Fibroblast of pulmonary artery (primary cell): ENCODE measurements at regions not wholly inside any gene's neighbourhood (a gene's known extent, or its start where the extent isn't known, plus 50 kb on each side); places are given as distances from the start of the nearest gene placed in this dataset.
A peak's percentile ranks its signal among the peaks of the same experiment; 100 is the strongest.

Experiments
- DNase-seq: peaks from one replicate; pipeline ENCODE4 v3.0.0-alpha.2; 2010; ENCODE audit warnings: low read depth
- H3K4me3 ChIP-seq: replicated peaks from 2 replicates; pipeline ENCODE4 v1.5.1; 2011; ENCODE audit warnings: low read depth, mild to moderate bottlenecking, control low read depth, low read length, moderate library complexity
- CTCF ChIP-seq: IDR thresholded peaks from 2 replicates; pipeline ENCODE4 v1.5.1; 2011; ENCODE audit warnings: mild to moderate bottlenecking, control low read depth, low read length, inconsistent platforms; ENCODE audit errors: missing control alignments

- no peak overlapping the region for H3K4me3 ChIP-seq
- TF ChIP-seq CTCF: no peak
- DNase-seq: peak; percentile 79
These were observed 193.4 kb upstream of the CDYL start for GRCh38 chr6:4582506-4583417.

GRCh38 chr6:4581468-4582385 is 194.5 kb upstream of the CDYL start:
- H3K4me3 ChIP-seq: no peak overlapping the region
- no peak for TF ChIP-seq CTCF
- DNase-seq: peak; percentile 97

DNA sequence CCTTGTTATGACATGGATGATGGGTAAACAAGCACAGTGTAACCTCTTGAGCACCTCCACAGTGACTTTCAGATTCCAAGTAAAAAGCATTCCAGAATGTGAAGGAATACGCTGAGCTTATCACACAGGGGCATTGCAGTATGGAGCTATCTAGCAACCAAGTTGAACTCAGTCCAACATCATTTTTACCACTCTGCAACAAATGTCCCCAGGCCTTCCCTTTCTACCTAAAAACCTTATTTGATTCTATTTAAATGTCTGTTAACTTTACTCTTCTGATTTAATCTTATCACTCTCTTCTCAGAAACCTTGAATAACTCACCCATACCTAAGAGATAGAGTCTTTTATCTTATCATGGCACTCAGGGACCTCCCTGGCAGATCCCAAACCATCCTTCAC is 195.8 kb upstream of the CDYL start:
- H3K4me3 ChIP-seq: no peak overlapping the region
- TF ChIP-seq CTCF: no peak
- DNase-seq: no peak

- TF ChIP-seq CTCF: no peak
- H3K4me3 ChIP-seq: no peak overlapping the region
- peak; percentile 98 for DNase-seq
These were observed 198.8 kb upstream of the CDYL start for GRCh38 chr6:4577406-4577805.

GRCh38 chr6:4575714-4576113 is 200.5 kb upstream of the CDYL start:
- H3K4me3 ChIP-seq: no peak overlapping the region
- no peak for TF ChIP-seq CTCF
- no peak for DNase-seq

GRCh38 chr6:4574007-4574406 is 202.2 kb upstream of the CDYL start:
- peak; percentile 88 for DNase-seq
- H3K4me3 ChIP-seq: no peak overlapping the region
- TF ChIP-seq CTCF: no peak
